MCF 10A (cell line): ENCODE measurements at regions not wholly inside any gene's neighbourhood (a gene's known extent, or its start where the extent isn't known, plus 50 kb on each side); places are given as distances from the start of the nearest gene placed in this dataset.

Experiments used
- BruUV-seq: library from RNA; stranded (reverse); fragments of 400-500 nt; replicated peaks from 2 replicates; lab custom pipeline; 2021; lab: Mats Ljungman, UMichigan
- CTCF ChIA-PET: fragments of 300-600 bp; sonication (Branson Sonifier 250); formaldehyde crosslinking; extraction: SDS; loops from one replicate; lab custom pipeline; 2021; ENCODE audit warnings: antibody characterized with exemption, inconsistent platforms; lab: Yijun Ruan, JAX
- POLR2A ChIA-PET: fragments of 300-600, 350-650 bp; sonication (Branson Sonifier 250); formaldehyde crosslinking; extraction: SDS; loops from one replicate; lab custom pipeline; 2020; ENCODE audit warnings: antibody characterized with exemption, inconsistent platforms; lab: Yijun Ruan, JAX
- DNase-seq: peaks from one replicate; pipeline ENCODE4 v3.0.0-alpha.2; 2018; ENCODE audit not compliant: unreplicated experiment
- H3K27ac Mint-ChIP-seq: one replicate; pipeline ENCODE4 v1.8.0; 2022; ENCODE audit warnings: mild to moderate bottlenecking, low read depth, mixed read lengths; ENCODE audit not compliant: unreplicated experiment
- H3K27me3 Mint-ChIP-seq: one replicate; pipeline ENCODE4 v1.8.0; 2022; ENCODE audit warnings: mixed read lengths; ENCODE audit not compliant: insufficient read depth, unreplicated experiment
- H3K36me3 Mint-ChIP-seq: one replicate; pipeline ENCODE4 v1.8.0; 2022; ENCODE audit warnings: mild to moderate bottlenecking, moderate library complexity, mixed read lengths; ENCODE audit not compliant: insufficient read depth, unreplicated experiment
- H3K4me1 Mint-ChIP-seq: one replicate; pipeline ENCODE4 v1.8.0; 2022; ENCODE audit warnings: mixed read lengths; ENCODE audit not compliant: insufficient read depth, unreplicated experiment
- H3K4me3 Mint-ChIP-seq: one replicate; pipeline ENCODE4 v1.8.0; 2022; ENCODE audit warnings: mild to moderate bottlenecking, moderate library complexity, mixed read lengths; ENCODE audit not compliant: unreplicated experiment
- H3K9me3 Mint-ChIP-seq: one replicate; pipeline ENCODE4 v1.8.0; 2022; ENCODE audit warnings: mixed read lengths; ENCODE audit not compliant: unreplicated experiment
- intact Hi-C: fragments of 100-400 bp; cut with micrococcal nuclease; formaldehyde crosslinking; loops from 2 replicates; pipeline ENCODE4 v1.14.1; 2022
- TF ChIP-seq, protein P1 (sequence below): fragments of 200-600 bp; IDR thresholded peaks from one replicate; pipeline ENCODE4 v1.8.0; 2022; ENCODE audit warnings: antibody characterized with exemption, mild to moderate bottlenecking; ENCODE audit not compliant: unreplicated experiment

DNA sequence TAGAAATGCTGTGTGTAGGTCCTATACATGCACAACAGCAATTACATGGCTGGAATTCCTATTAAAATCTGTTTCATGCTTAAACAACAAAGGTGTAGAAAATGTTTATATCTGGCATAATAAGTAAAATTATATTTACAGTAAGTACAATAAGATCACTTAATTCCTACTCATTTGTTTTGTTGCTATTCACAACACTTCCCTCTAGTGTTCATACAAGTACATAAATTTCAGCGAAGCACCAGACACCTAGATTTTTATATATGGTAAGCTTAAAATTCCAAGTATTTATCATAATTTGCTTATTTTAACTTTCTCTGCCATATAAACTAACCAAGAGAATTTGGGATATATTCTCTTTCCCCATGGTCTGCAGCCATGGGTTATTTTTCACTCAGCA, 51.8 kb upstream of the ANK3 start:
- no peak overlapping the region for H3K4me3 Mint-ChIP-seq

DNA sequence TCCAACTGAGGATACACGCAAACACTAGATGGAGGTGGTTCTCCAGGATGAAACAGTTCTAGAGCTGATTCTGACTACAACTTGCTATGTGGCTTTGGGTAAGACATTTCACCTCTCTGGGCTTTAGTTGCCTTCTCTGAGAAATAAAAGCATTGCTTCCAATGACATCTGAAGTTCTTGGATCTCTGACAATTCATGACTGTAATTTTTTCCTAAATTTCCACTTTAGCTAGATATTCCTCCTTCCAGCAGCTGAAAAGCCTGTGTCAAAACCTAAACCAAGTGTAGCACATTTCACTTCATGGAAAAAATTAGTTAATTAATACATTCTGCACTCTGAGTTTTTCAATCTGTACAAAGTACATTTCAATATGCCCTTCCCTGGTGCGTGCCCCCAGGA, 50.0 kb upstream of the ANK3 start:
- ChIA-PET POLR2A (interaction anchor here (0.6 to 1.0 kb wide), 2 partner anchors 13 to 295 kb away, joined by 4 read pairs; no protein-coding TSS in a partner anchor), CTCF (interaction anchor here (0.5 to 10.2 kb wide), 9 partner anchors 141 to 349 kb away, joined by 3 to 117 read pairs (median 14); no protein-coding TSS in a partner anchor)
- Mint-ChIP-seq H3K4me3 (no peak overlapping the region), H3K9me3 (no peaks in the 10 kb centered on the region), H3K27ac (no peak overlapping the region), H3K27me3 (no peaks in the 10 kb centered on the region), H3K36me3 (no peaks in the 10 kb centered on the region), H3K4me1 (no peaks in the 10 kb centered on the region)
- intact Hi-C loops, result loop anchor here (5.0 to 10.0 kb wide), 2 partner anchors 108 to 845 kb away; no protein-coding TSS in a partner anchor
- BruUV-seq, result no TSS peak
- TF ChIP-seq, protein P1, sequence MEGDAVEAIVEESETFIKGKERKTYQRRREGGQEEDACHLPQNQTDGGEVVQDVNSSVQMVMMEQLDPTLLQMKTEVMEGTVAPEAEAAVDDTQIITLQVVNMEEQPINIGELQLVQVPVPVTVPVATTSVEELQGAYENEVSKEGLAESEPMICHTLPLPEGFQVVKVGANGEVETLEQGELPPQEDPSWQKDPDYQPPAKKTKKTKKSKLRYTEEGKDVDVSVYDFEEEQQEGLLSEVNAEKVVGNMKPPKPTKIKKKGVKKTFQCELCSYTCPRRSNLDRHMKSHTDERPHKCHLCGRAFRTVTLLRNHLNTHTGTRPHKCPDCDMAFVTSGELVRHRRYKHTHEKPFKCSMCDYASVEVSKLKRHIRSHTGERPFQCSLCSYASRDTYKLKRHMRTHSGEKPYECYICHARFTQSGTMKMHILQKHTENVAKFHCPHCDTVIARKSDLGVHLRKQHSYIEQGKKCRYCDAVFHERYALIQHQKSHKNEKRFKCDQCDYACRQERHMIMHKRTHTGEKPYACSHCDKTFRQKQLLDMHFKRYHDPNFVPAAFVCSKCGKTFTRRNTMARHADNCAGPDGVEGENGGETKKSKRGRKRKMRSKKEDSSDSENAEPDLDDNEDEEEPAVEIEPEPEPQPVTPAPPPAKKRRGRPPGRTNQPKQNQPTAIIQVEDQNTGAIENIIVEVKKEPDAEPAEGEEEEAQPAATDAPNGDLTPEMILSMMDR, result no peak
- no peak for DNase-seq

More for the DNA sequence above, 51.8 kb upstream of the ANK3 start:
- DNase-seq, result no peak
- intact Hi-C loops, result loop anchor here (5.0 to 10.0 kb wide), 2 partner anchors 106 to 843 kb away; no protein-coding TSS in a partner anchor
- Mint-ChIP-seq H3K27ac (no peak overlapping the region), H3K4me1 (peaks cover 4% of the 10 kb centered on the region), H3K9me3 (no peaks in the 10 kb centered on the region), H3K36me3 (no peaks in the 10 kb centered on the region), H3K27me3 (no peaks in the 10 kb centered on the region)
- TF ChIP-seq, protein P1, result peak; percentile 19
- CTCF ChIA-PET, result interaction anchor here (0.6 to 10.2 kb wide), 14 partner anchors 16 to 333 kb away, joined by 3 to 117 read pairs (median 4); no protein-coding TSS in a partner anchor
- POLR2A ChIA-PET, result interaction anchor here (0.8 kb wide), 1 partner anchor 11 kb away, joined by 5 read pairs; no protein-coding TSS in a partner anchor
- BruUV-seq, result no TSS peak
